ENCODE measurements at regions not wholly inside any gene's neighbourhood (a gene's known extent, or its start where the extent isn't known, plus 50 kb on each side); places are given as distances from the start of the nearest gene placed in this dataset.

- TF ChIP-seq STAT1 (IDR thresholded peaks at IDR 0.05; ENCODE audit: unreplicated experiment) (no peak), EZH2 (IDR thresholded peaks at IDR 0.05; ENCODE audit: low read depth, unreplicated experiment) (no peak)
Observed at GRCh38 chr5:18078157-18078556, 443.9 kb downstream of the TAF11L14 start (continued).

DNA sequence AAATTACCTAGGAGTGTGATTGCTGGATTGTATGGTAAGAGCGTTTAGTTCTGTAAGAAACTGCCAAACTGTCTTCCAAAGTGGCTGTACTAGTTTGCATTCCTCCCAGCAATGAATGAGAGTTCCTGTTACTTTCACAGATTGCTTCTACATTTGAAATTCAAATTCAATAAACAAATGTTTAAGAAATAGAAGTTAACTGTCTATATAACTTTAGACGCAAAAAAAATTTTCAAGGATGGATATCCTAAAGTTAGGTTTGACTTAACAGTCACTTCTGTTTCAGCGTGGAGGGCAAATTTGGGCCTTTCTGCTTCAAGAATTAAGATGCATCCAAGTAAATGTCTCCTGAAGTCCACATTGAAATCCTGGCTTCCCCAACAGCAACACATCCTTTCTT, 445.6 kb downstream of the TAF11L14 start:
- Histone ChIP-seq H3K79me2 (replicated peaks; ENCODE audit: insufficient read depth) (no peaks in the 10 kb centered on the region), H3K27me3 (ENCODE audit: insufficient read depth) (no peaks in the 10 kb centered on the region), H3K36me3 (ENCODE audit: insufficient read depth) (no peaks in the 10 kb centered on the region), H4K20me1 (replicated peaks; ENCODE audit: insufficient read depth) (no peaks in the 10 kb centered on the region), H3K9me2 (ENCODE audit: insufficient read depth) (no peaks in the 10 kb centered on the region), H2AFZ (no peak overlapping the region), H3K4me2 (no peak overlapping the region), H3K27ac (ENCODE audit: low read depth) (no peak overlapping the region), H3K4me1 (ENCODE audit: insufficient read depth) (no peaks in the 10 kb centered on the region), H3K4me3 (no peak overlapping the region), H3F3A (replicated peaks; ENCODE audit: low read depth) (no peaks in the 10 kb centered on the region)
- ATAC-seq (no peak), DNase-seq (ENCODE audit: low spot score) (no peak)
- Mint-ChIP-seq H3K9me3 (no peaks in the 10 kb centered on the region), H3K4me3 (no peak overlapping the region), H3K36me3 (ENCODE audit: low read depth) (no peaks in the 10 kb centered on the region), H3K27ac (no peak overlapping the region), H3K27me3 (ENCODE audit: insufficient read depth, low read depth, poor library complexity) (no peaks in the 10 kb centered on the region), H3K4me1 (no peaks in the 10 kb centered on the region)
- TF ChIP-seq, protein P1, sequence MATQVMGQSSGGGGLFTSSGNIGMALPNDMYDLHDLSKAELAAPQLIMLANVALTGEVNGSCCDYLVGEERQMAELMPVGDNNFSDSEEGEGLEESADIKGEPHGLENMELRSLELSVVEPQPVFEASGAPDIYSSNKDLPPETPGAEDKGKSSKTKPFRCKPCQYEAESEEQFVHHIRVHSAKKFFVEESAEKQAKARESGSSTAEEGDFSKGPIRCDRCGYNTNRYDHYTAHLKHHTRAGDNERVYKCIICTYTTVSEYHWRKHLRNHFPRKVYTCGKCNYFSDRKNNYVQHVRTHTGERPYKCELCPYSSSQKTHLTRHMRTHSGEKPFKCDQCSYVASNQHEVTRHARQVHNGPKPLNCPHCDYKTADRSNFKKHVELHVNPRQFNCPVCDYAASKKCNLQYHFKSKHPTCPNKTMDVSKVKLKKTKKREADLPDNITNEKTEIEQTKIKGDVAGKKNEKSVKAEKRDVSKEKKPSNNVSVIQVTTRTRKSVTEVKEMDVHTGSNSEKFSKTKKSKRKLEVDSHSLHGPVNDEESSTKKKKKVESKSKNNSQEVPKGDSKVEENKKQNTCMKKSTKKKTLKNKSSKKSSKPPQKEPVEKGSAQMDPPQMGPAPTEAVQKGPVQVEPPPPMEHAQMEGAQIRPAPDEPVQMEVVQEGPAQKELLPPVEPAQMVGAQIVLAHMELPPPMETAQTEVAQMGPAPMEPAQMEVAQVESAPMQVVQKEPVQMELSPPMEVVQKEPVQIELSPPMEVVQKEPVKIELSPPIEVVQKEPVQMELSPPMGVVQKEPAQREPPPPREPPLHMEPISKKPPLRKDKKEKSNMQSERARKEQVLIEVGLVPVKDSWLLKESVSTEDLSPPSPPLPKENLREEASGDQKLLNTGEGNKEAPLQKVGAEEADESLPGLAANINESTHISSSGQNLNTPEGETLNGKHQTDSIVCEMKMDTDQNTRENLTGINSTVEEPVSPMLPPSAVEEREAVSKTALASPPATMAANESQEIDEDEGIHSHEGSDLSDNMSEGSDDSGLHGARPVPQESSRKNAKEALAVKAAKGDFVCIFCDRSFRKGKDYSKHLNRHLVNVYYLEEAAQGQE (IDR thresholded peaks at IDR 0.05; ENCODE audit: unreplicated experiment): no peak
- TF ChIP-seq EZH2phosphoT487 (IDR thresholded peaks at IDR 0.05; ENCODE audit: unreplicated experiment): no peak
- no peak for TF ChIP-seq CREB1 (CRISPR knock-in tag; IDR thresholded peaks at IDR 0.05; ENCODE audit: low read depth)
- no peak for TF ChIP-seq EZH2 (IDR thresholded peaks at IDR 0.05; ENCODE audit: low read depth, unreplicated experiment)
- no peak for TF ChIP-seq ZNF462 (CRISPR knock-in tag; IDR thresholded peaks at IDR 0.05)
- no peak for TF ChIP-seq ETS1 (IDR thresholded peaks at IDR 0.05)
- no peak for TF ChIP-seq ZNF114 (CRISPR knock-in tag; IDR thresholded peaks at IDR 0.05)
- no peak for TF ChIP-seq POLR2AphosphoS5 (IDR thresholded peaks at IDR 0.05; ENCODE audit: low read depth)
- no peak for TF ChIP-seq STAT1 (IDR thresholded peaks at IDR 0.05; ENCODE audit: unreplicated experiment)
- no peak for TF ChIP-seq ZNF331 (CRISPR knock-in tag; IDR thresholded peaks at IDR 0.05; ENCODE audit: low read depth)
- TF ChIP-seq, protein P2, sequence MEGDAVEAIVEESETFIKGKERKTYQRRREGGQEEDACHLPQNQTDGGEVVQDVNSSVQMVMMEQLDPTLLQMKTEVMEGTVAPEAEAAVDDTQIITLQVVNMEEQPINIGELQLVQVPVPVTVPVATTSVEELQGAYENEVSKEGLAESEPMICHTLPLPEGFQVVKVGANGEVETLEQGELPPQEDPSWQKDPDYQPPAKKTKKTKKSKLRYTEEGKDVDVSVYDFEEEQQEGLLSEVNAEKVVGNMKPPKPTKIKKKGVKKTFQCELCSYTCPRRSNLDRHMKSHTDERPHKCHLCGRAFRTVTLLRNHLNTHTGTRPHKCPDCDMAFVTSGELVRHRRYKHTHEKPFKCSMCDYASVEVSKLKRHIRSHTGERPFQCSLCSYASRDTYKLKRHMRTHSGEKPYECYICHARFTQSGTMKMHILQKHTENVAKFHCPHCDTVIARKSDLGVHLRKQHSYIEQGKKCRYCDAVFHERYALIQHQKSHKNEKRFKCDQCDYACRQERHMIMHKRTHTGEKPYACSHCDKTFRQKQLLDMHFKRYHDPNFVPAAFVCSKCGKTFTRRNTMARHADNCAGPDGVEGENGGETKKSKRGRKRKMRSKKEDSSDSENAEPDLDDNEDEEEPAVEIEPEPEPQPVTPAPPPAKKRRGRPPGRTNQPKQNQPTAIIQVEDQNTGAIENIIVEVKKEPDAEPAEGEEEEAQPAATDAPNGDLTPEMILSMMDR (conservative IDR thresholded peaks at IDR 0.05; ENCODE audit: low read depth in 2 of 2): no peak
- TF ChIP-seq JUNB (IDR thresholded peaks at IDR 0.05; ENCODE audit: unreplicated experiment): no peak
- no peak for TF ChIP-seq NANOG (IDR thresholded peaks at IDR 0.05; ENCODE audit: borderline replicate concordance)
